Liver (tissue), 8 donors: ENCODE measurements at regions not wholly inside any gene's neighbourhood (a gene's known extent, or its start where the extent isn't known, plus 50 kb on each side); places are given as distances from the start of the nearest gene placed in this dataset.

Source experiments
- DNase-seq: peaks from one replicate; pipeline ENCODE4 v3.0.0-alpha.2; 2017; ENCODE audit warnings: low spot score
- H3K27ac ChIP-seq, 2 donors: one replicate each; pipeline ENCODE4 v1.7.0; 2013; ENCODE audit warnings: inconsistent platforms in 2 of 2, low read length in 2 of 2, control low read depth in 1 of 2, low read depth in 1 of 2, mild to moderate bottlenecking in 1 of 2
- H3K27me3 ChIP-seq, 4 donors: one replicate each; pipeline versions ENCODE4 v1.6.1 to v1.7.0; 2013; ENCODE audit warnings: low read length in 3 of 4, inconsistent platforms in 1 of 4, mild to moderate bottlenecking in 1 of 4, moderate library complexity in 1 of 4; ENCODE audit not compliant: control insufficient read depth in 4 of 4, insufficient read depth in 4 of 4
- H3K36me3 ChIP-seq, 4 donors: one replicate each; pipeline versions ENCODE4 v1.6.1 to v1.7.0; 2013; ENCODE audit warnings: low read length in 3 of 4, mild to moderate bottlenecking in 3 of 4, low read depth in 1 of 4, moderate library complexity in 1 of 4; ENCODE audit not compliant: control insufficient read depth in 4 of 4, insufficient read depth in 3 of 4
- H3K4me1 ChIP-seq, 4 donors: one replicate each; pipeline versions ENCODE4 v1.6.1 to v1.7.0; 2013; ENCODE audit warnings: low read length in 3 of 4, mild to moderate bottlenecking in 3 of 4, moderate library complexity in 1 of 4; ENCODE audit not compliant: control insufficient read depth in 4 of 4, insufficient read depth in 4 of 4
- H3K4me3 ChIP-seq, 3 donors: one replicate each; pipeline versions ENCODE4 v1.6.1 to v1.7.0; 2013; ENCODE audit warnings: low read length in 3 of 3, control low read depth in 1 of 3, low read depth in 1 of 3, mild to moderate bottlenecking in 1 of 3
- H3K9ac ChIP-seq, 2 donors: one replicate each; pipeline ENCODE4 v1.7.0; 2013; ENCODE audit warnings: low read length in 2 of 2, mild to moderate bottlenecking in 2 of 2, moderate library complexity in 2 of 2, control low read depth in 1 of 2, low read depth in 1 of 2
- H3K9me3 ChIP-seq, 4 donors: one replicate each; pipeline versions ENCODE4 v1.6.1 to v1.7.0; 2013; ENCODE audit warnings: low read length in 3 of 4; ENCODE audit not compliant: control insufficient read depth in 4 of 4
- EGR1 ChIP-seq, 2 donors: IDR thresholded peaks; 2 replicates each; pipeline ENCODE4 v1.6.1; 2016 to 2018; ENCODE audit warnings: antibody characterized with exemption in 2 of 2, low read depth in 2 of 2
- FOXA1 ChIP-seq: IDR thresholded peaks from 2 replicates; pipeline ENCODE4 v1.6.1; 2016; ENCODE audit warnings: antibody characterized with exemption
- FOXA2 ChIP-seq: IDR thresholded peaks from 2 replicates; pipeline ENCODE4 v1.6.1; 2016; ENCODE audit warnings: antibody characterized with exemption
- GABPA ChIP-seq, 2 donors: IDR thresholded peaks in 1 of 2; conservative IDR thresholded peaks in 1 of 2; 2 replicates each; pipeline ENCODE4 v1.6.1; 2016; ENCODE audit warnings: antibody characterized with exemption in 2 of 2, mild to moderate bottlenecking in 1 of 2, moderate library complexity in 1 of 2
- HNF4A ChIP-seq, 2 donors: conservative IDR thresholded peaks; 2 replicates each; pipeline ENCODE4 v1.6.1; 2016; ENCODE audit warnings: antibody characterized with exemption in 2 of 2, mild to moderate bottlenecking in 2 of 2
- HNF4G ChIP-seq: IDR thresholded peaks from 2 replicates; pipeline ENCODE4 v1.6.1; 2016; ENCODE audit warnings: antibody characterized with exemption
- JUND ChIP-seq, 2 donors: IDR thresholded peaks; 2 replicates each; pipeline ENCODE4 v1.6.1; 2016; ENCODE audit warnings: antibody characterized with exemption in 2 of 2
- NR2F2 ChIP-seq: IDR thresholded peaks from 2 replicates; pipeline ENCODE4 v1.6.1; 2016; ENCODE audit warnings: antibody characterized with exemption
- RAD21 ChIP-seq, 2 donors: IDR thresholded peaks; 2 replicates each; pipeline ENCODE4 v1.6.1; 2016; ENCODE audit warnings: antibody characterized with exemption in 2 of 2, mild to moderate bottlenecking in 2 of 2
- RXRA ChIP-seq, 2 donors: IDR thresholded peaks; 2 replicates each; pipeline ENCODE4 v1.6.1; 2017 to 2018; ENCODE audit warnings: antibody characterized with exemption in 2 of 2, mild to moderate bottlenecking in 1 of 2
- SP1 ChIP-seq: IDR thresholded peaks from 2 replicates; pipeline ENCODE4 v1.6.1; 2018; ENCODE audit warnings: antibody characterized with exemption, mild to moderate bottlenecking
- TAF1 ChIP-seq: conservative IDR thresholded peaks from 2 replicates; pipeline ENCODE4 v1.6.1; 2016; ENCODE audit warnings: antibody characterized with exemption, mild to moderate bottlenecking
- YY1 ChIP-seq: IDR thresholded peaks from 2 replicates; pipeline ENCODE4 v1.6.1; 2016; ENCODE audit warnings: antibody characterized with exemption, mild to moderate bottlenecking
- WGBS: extraction: QIAGEN DNeasy Blood & Tissue Kit; methylation state at CpG from one replicate; pipeline ENCODE4 v1.1.7; 2013; 5-methylcytosine and 5-hydroxymethylcytosine counted together
- TF ChIP-seq, protein P1 (sequence below): fragments of 150-350 bp; IDR thresholded peaks from 2 replicates; pipeline ENCODE4 v1.5.1; 2017; ENCODE audit warnings: improper control_type of control experiment, low read depth, low read length; ENCODE audit not compliant: missing input control
- TF ChIP-seq, protein P2 (sequence below): IDR thresholded peaks from 2 replicates; pipeline ENCODE4 v1.6.1; 2016; ENCODE audit warnings: antibody characterized with exemption
- TF ChIP-seq, protein P3 (sequence below): IDR thresholded peaks from 2 replicates; pipeline ENCODE4 v1.6.1; 2016; ENCODE audit warnings: antibody characterized with exemption
- TF ChIP-seq, protein P4 (sequence below): IDR thresholded peaks from 2 replicates; pipeline ENCODE4 v1.6.1; 2016; ENCODE audit warnings: antibody characterized with exemption
- TF ChIP-seq, protein P5 (sequence below): IDR thresholded peaks from 2 replicates; pipeline ENCODE4 v1.6.1; 2016; ENCODE audit warnings: antibody characterized with exemption, mild to moderate bottlenecking
- donor health status: healthy.
- donor health status: healthy.
- donor health status: healthy.
- donor health status: healthy.
- donor health status: healthy.

DNA sequence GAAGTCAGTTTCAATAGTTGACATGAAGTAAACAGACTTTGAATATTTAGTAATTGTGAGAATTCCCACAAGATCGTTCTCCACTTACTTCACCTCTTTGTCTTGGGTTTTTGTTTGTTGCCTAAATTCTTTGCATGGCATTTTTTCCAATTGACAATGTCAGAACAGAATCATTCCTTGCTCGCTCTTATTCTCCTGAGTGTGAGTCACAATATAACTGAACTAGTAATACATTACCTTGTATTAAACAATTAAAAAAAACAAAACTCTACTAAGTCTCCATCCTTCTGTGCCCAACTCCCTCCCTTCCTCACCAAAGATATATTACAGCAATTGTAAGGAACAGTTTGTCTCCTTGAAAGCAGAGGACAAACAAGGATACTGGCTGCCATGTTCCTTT is 638.8 kb upstream of the NOVA1 start:
- no peak overlapping the region for H3K27ac ChIP-seq
- TF ChIP-seq, protein P1, sequence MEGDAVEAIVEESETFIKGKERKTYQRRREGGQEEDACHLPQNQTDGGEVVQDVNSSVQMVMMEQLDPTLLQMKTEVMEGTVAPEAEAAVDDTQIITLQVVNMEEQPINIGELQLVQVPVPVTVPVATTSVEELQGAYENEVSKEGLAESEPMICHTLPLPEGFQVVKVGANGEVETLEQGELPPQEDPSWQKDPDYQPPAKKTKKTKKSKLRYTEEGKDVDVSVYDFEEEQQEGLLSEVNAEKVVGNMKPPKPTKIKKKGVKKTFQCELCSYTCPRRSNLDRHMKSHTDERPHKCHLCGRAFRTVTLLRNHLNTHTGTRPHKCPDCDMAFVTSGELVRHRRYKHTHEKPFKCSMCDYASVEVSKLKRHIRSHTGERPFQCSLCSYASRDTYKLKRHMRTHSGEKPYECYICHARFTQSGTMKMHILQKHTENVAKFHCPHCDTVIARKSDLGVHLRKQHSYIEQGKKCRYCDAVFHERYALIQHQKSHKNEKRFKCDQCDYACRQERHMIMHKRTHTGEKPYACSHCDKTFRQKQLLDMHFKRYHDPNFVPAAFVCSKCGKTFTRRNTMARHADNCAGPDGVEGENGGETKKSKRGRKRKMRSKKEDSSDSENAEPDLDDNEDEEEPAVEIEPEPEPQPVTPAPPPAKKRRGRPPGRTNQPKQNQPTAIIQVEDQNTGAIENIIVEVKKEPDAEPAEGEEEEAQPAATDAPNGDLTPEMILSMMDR = no peak
- no peak for TF ChIP-seq FOXA1
- TF ChIP-seq RAD21 (IDR thresholded peaks at IDR 0.05) = no peak
- TF ChIP-seq SP1 = no peak
- no peak for TF ChIP-seq GABPA (IDR thresholded peaks at IDR 0.05 in 1 of 2, conservative IDR thresholded peaks at IDR 0.05 in 1 of 2)
- TF ChIP-seq TAF1 = no peak
- TF ChIP-seq, protein P2, sequence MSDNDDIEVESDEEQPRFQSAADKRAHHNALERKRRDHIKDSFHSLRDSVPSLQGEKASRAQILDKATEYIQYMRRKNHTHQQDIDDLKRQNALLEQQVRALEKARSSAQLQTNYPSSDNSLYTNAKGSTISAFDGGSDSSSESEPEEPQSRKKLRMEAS = no peak
- TF ChIP-seq, protein P3, sequence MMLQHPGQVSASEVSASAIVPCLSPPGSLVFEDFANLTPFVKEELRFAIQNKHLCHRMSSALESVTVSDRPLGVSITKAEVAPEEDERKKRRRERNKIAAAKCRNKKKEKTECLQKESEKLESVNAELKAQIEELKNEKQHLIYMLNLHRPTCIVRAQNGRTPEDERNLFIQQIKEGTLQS = no peak
- TF ChIP-seq HNF4A (conservative IDR thresholded peaks at IDR 0.05) = no peak
- TF ChIP-seq, protein P4, sequence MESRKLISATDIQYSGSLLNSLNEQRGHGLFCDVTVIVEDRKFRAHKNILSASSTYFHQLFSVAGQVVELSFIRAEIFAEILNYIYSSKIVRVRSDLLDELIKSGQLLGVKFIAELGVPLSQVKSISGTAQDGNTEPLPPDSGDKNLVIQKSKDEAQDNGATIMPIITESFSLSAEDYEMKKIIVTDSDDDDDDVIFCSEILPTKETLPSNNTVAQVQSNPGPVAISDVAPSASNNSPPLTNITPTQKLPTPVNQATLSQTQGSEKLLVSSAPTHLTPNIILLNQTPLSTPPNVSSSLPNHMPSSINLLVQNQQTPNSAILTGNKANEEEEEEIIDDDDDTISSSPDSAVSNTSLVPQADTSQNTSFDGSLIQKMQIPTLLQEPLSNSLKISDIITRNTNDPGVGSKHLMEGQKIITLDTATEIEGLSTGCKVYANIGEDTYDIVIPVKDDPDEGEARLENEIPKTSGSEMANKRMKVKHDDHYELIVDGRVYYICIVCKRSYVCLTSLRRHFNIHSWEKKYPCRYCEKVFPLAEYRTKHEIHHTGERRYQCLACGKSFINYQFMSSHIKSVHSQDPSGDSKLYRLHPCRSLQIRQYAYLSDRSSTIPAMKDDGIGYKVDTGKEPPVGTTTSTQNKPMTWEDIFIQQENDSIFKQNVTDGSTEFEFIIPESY = no peak
- TF ChIP-seq FOXA2 = no peak
- no peak for TF ChIP-seq RXRA (IDR thresholded peaks at IDR 0.05)
- no peak for TF ChIP-seq NR2F2
- TF ChIP-seq, protein P5, sequence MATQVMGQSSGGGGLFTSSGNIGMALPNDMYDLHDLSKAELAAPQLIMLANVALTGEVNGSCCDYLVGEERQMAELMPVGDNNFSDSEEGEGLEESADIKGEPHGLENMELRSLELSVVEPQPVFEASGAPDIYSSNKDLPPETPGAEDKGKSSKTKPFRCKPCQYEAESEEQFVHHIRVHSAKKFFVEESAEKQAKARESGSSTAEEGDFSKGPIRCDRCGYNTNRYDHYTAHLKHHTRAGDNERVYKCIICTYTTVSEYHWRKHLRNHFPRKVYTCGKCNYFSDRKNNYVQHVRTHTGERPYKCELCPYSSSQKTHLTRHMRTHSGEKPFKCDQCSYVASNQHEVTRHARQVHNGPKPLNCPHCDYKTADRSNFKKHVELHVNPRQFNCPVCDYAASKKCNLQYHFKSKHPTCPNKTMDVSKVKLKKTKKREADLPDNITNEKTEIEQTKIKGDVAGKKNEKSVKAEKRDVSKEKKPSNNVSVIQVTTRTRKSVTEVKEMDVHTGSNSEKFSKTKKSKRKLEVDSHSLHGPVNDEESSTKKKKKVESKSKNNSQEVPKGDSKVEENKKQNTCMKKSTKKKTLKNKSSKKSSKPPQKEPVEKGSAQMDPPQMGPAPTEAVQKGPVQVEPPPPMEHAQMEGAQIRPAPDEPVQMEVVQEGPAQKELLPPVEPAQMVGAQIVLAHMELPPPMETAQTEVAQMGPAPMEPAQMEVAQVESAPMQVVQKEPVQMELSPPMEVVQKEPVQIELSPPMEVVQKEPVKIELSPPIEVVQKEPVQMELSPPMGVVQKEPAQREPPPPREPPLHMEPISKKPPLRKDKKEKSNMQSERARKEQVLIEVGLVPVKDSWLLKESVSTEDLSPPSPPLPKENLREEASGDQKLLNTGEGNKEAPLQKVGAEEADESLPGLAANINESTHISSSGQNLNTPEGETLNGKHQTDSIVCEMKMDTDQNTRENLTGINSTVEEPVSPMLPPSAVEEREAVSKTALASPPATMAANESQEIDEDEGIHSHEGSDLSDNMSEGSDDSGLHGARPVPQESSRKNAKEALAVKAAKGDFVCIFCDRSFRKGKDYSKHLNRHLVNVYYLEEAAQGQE = no peak
- TF ChIP-seq HNF4G = no peak
- no peak for TF ChIP-seq JUND (IDR thresholded peaks at IDR 0.05)
- TF ChIP-seq YY1 = no peak
- TF ChIP-seq EGR1 (IDR thresholded peaks at IDR 0.05; ENCODE audit: low read depth in 2 of 2) = no peak
- H3K9me3 ChIP-seq = no peaks in the 10 kb centered on the region
- no peak overlapping the region for H3K4me3 ChIP-seq
- WGBS = 72% methylated on average over 2 of the region's 2 CpGs
- H3K9ac ChIP-seq = no peak overlapping the region
- H3K4me1 ChIP-seq = no peaks in the 10 kb centered on the region
- H3K36me3 ChIP-seq = no peaks in the 10 kb centered on the region
- no peaks in the 10 kb centered on the region for H3K27me3 ChIP-seq
- no peak for DNase-seq
